OCI-LY3 (cell line): ENCODE measurements at regions not wholly inside any gene's neighbourhood (a gene's known extent, or its start where the extent isn't known, plus 50 kb on each side); places are given as distances from the start of the nearest gene placed in this dataset.

ENCODE experiments used
- H2AFZ ChIP-seq: fragments of 200-600, 300-600 bp; shearing (Covaris generic); 2 replicates; pipeline ENCODE4 v1.6.0; 2014; ENCODE audit warnings: antibody characterized with exemption, low read depth, low read length
- H3K27ac ChIP-seq: fragments of 200-600, 300-600 bp; sonication (generic); 2 replicates; pipeline ENCODE4 v1.5.1; 2014; ENCODE audit warnings: mild to moderate bottlenecking, low read length, moderate library complexity, mixed read lengths
- H3K27me3 ChIP-seq: fragments of 200-600, 300-600 bp; sonication (generic); 2 replicates; pipeline ENCODE4 v1.6.1; 2014; ENCODE audit warnings: low read depth, low read length, mixed read lengths
- H3K36me3 ChIP-seq: fragments of 200-600, 300-600 bp; sonication (generic); replicated peaks from 2 replicates; pipeline ENCODE3; 2014; ENCODE audit warnings: low read depth, low read length, mixed read lengths
- H3K4me1 ChIP-seq: fragments of 300-600, 200-600 bp; sonication (generic); 2 replicates; pipeline ENCODE4 v1.6.1; 2014; ENCODE audit warnings: low read length, mixed read lengths
- H3K4me2 ChIP-seq: fragments of 200-600, 300-600 bp; sonication (generic); 2 replicates; pipeline ENCODE4 v1.6.1; 2014; ENCODE audit warnings: low read length, mixed read lengths
- H3K4me3 ChIP-seq: fragments of 300-600, 200-600 bp; sonication (generic); 2 replicates; pipeline ENCODE4 v1.5.1; 2014; ENCODE audit warnings: antibody characterized with exemption, mild to moderate bottlenecking, low read length, moderate library complexity
- H3K79me2 ChIP-seq: fragments of 300-600, 200-600 bp; shearing (Covaris generic); 2 replicates; pipeline ENCODE4 v1.6.1; 2014; ENCODE audit warnings: mild to moderate bottlenecking, low read length, mixed read lengths
- H3K9ac ChIP-seq: fragments of 300-600, 200-600 bp; shearing (Covaris generic); 2 replicates; pipeline ENCODE4 v1.6.0; 2014; ENCODE audit warnings: mild to moderate bottlenecking, low read length, moderate library complexity
- H3K9me3 ChIP-seq: fragments of 200-600, 300-600 bp; shearing (Covaris generic); 2 replicates; pipeline ENCODE4 v1.6.1; 2014; ENCODE audit warnings: low read length, mixed read lengths; ENCODE audit not compliant: insufficient read depth
- H4K20me1 ChIP-seq: fragments of 200-600, 300-600 bp; sonication (generic); 2 replicates; pipeline ENCODE4 v1.6.1; 2016; ENCODE audit warnings: low read length, mixed read lengths; ENCODE audit not compliant: insufficient read depth
- CTCF ChIP-seq: fragments of 200-600, 300-600 bp; sonication (generic); IDR thresholded peaks from 2 replicates; pipeline ENCODE4 v1.5.1; 2014; ENCODE audit warnings: antibody characterized with exemption, low read length, low read depth
- EZH2phosphoT487 ChIP-seq: fragments of 200-600 bp; shearing (Covaris generic); IDR thresholded peaks from 2 replicates; pipeline ENCODE4 v1.6.1; 2018; ENCODE audit warnings: antibody characterized with exemption, mixed run types, low read depth

GRCh38 chr2:217456016-217456415, 546.8 kb downstream of the TNS1 start:
- H3K4me1 ChIP-seq, result no peaks in the 10 kb centered on the region
- no peak overlapping the region for H3K4me3 ChIP-seq
- TF ChIP-seq CTCF (no peak), EZH2phosphoT487 (no peak)

GRCh38 chr2:217452928-217453327, 549.9 kb downstream of the TNS1 start:
- no peaks in the 10 kb centered on the region for H3K36me3 ChIP-seq
- H3K4me2 ChIP-seq, result no peak overlapping the region
- 0 out of 2 replicates have a peak, but pooled peaks cover 6% of the 10 kb centered on the region for H3K27me3 ChIP-seq
- no peaks in the 10 kb centered on the region for H3K4me1 ChIP-seq
- TF ChIP-seq EZH2phosphoT487 (no peak), CTCF (no peak)
- no peaks in the 10 kb centered on the region for H3K79me2 ChIP-seq
- no peak overlapping the region for H3K9ac ChIP-seq
- H2AFZ ChIP-seq, result no peak overlapping the region
- H3K9me3 ChIP-seq, result no peaks in the 10 kb centered on the region
- no peak overlapping the region for H3K4me3 ChIP-seq
- no peak overlapping the region for H3K27ac ChIP-seq
- no peaks in the 10 kb centered on the region for H4K20me1 ChIP-seq

More at GRCh38 chr2:217456016-217456415, 546.8 kb downstream of the TNS1 start:
- Histone ChIP-seq H2AFZ (no peak overlapping the region), H4K20me1 (no peaks in the 10 kb centered on the region), H3K79me2 (no peaks in the 10 kb centered on the region), H3K36me3 (no peaks in the 10 kb centered on the region), H3K4me2 (no peak overlapping the region), H3K9me3 (no peaks in the 10 kb centered on the region), H3K9ac (no peak overlapping the region), H3K27me3 (peaks cover 6% of the 10 kb centered on the region), H3K27ac (no peak overlapping the region)

GRCh38 chr2:217451666-217452065, 551.1 kb downstream of the TNS1 start:
- no peak overlapping the region for H3K4me2 ChIP-seq
- no peak overlapping the region for H3K9ac ChIP-seq
- H3K4me3 ChIP-seq, result no peak overlapping the region
- TF ChIP-seq EZH2phosphoT487, result no peak
- TF ChIP-seq CTCF, result no peak
- 0 out of 2 replicates have a peak, but pooled peaks cover 6% of the 10 kb centered on the region for H3K27me3 ChIP-seq
- no peak overlapping the region for H2AFZ ChIP-seq
- no peaks in the 10 kb centered on the region for H3K36me3 ChIP-seq
- H3K27ac ChIP-seq, result no peak overlapping the region
- H3K9me3 ChIP-seq, result no peaks in the 10 kb centered on the region
- no peaks in the 10 kb centered on the region for H3K4me1 ChIP-seq
- H3K79me2 ChIP-seq, result no peaks in the 10 kb centered on the region
- H4K20me1 ChIP-seq, result no peaks in the 10 kb centered on the region

GRCh38 chr2:217449444-217449843, 553.4 kb downstream of the TNS1 start:
- no peaks in the 10 kb centered on the region for H3K36me3 ChIP-seq
- H3K9me3 ChIP-seq, result no peaks in the 10 kb centered on the region
- H3K4me3 ChIP-seq, result no peak overlapping the region
- no peaks in the 10 kb centered on the region for H3K27me3 ChIP-seq
- no peak overlapping the region for H2AFZ ChIP-seq
- no peak overlapping the region for H3K27ac ChIP-seq
- no peak for TF ChIP-seq CTCF
- TF ChIP-seq EZH2phosphoT487, result no peak
- H3K79me2 ChIP-seq, result no peaks in the 10 kb centered on the region
- no peak overlapping the region for H3K9ac ChIP-seq
- H4K20me1 ChIP-seq, result no peaks in the 10 kb centered on the region
- no peak overlapping the region for H3K4me2 ChIP-seq
- H3K4me1 ChIP-seq, result peaks cover 5% of the 10 kb centered on the region; the same call in 1 of the 2 replicates
